SK-N-MC (cell line): ENCODE measurements at regions not wholly inside any gene's neighbourhood (a gene's known extent, or its start where the extent isn't known, plus 50 kb on each side); places are given as distances from the start of the nearest gene placed in this dataset.
"Not testable (repeated sequence)": the region's sequence is repeated elsewhere in the genome, so short reads cannot be mapped to it uniquely, and the experiment has no call there.

Experiments
- DNase-seq: peaks from one replicate; pipeline ENCODE4 v3.0.0-alpha.2; 2011; ENCODE audit warnings: low read depth, low spot score
- H3K27ac ChIP-seq: fragments of 200-600 bp; sonication (generic); 2 replicates; pipeline ENCODE4 v1.5.1; 2016; ENCODE audit warnings: mixed run types
- H3K36me3 ChIP-seq: fragments of 200-600 bp; sonication (generic); 2 replicates; pipeline ENCODE4 v1.6.1; 2017; ENCODE audit warnings: antibody characterized with exemption, low read length, mixed read lengths; ENCODE audit not compliant: insufficient read depth
- H3K4me3 ChIP-seq: fragments of 200-600 bp; sonication (generic); 2 replicates; pipeline ENCODE4 v1.5.1; 2016
- H3K9ac ChIP-seq: fragments of 200-600 bp; sonication (generic); 2 replicates; pipeline ENCODE4 v1.8.0; 2017; ENCODE audit warnings: mixed run types, mixed read lengths; ENCODE audit not compliant: insufficient read length
- H3K9me3 ChIP-seq: fragments of 200-600 bp; sonication (generic); 2 replicates; pipeline ENCODE4 v1.6.1; 2017; ENCODE audit warnings: low read depth, mild to moderate bottlenecking, antibody characterized with exemption, low read length, moderate library complexity, mixed read lengths
- EZH2 ChIP-seq: fragments of 200-600 bp; sonication (generic); IDR thresholded peaks from one replicate; pipeline ENCODE4 v1.6.1; 2017; ENCODE audit warnings: antibody characterized with exemption
- FOXP2 ChIP-seq: optimal IDR thresholded peaks from 2 replicates; pipeline ENCODE3; 2011; ENCODE audit warnings: mild to moderate bottlenecking, moderate library complexity; ENCODE audit not compliant: insufficient read depth; ENCODE audit errors: extremely low read length, control extremely low read depth
- POLR2AphosphoS5 ChIP-seq: IDR thresholded peaks from 2 replicates; pipeline ENCODE4 v1.6.1; 2012; ENCODE audit warnings: mild to moderate bottlenecking, low read depth, low read length, borderline replicate concordance

DNA sequence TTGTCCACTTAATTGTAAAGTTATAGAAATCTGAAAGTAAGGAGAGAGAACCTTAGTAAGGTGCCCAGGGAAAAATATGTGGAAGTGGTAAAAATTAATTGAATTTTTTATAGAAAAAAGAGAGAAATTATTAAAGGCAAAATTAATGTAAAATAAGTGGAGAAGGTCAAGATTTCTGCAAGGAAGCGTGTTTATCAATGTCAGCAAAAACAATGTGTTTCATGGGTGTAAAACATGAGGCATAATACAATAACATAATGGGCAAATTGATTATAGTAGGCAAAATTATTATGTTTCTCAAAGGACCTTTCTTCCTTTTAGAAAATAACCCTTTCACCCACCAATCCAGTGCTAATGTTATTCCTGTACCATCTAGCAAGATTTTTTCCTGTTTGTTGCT lies 1520.1 kb downstream of the REEP3 start:
- Histone ChIP-seq H3K9me3 (no peaks in the 10 kb centered on the region), H3K4me3 (no peak overlapping the region), H3K9ac (no peak overlapping the region), H3K27ac (no peak overlapping the region), H3K36me3 (no peaks in the 10 kb centered on the region)
- no peak for DNase-seq
- TF ChIP-seq FOXP2: no peak
- no peak for TF ChIP-seq POLR2AphosphoS5
- no peak for TF ChIP-seq EZH2

DNA sequence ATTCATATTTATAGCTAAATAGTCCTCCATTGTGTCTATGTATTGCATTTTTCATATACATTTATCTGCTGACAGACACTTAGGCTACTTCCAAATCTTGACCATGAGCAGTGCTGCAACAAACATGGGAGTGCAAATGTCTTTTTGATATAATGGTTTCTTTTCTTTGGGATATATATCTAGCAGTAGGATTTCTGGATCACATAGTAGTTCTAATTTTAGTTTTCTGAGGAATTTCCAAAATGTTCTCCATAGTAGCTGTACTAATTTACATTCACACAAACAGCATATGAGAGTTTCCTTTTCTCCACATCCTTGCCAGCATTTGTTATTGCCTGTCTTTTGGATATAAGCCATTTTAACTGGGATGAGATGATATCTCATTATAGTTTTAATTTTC lies 1521.3 kb downstream of the REEP3 start:
- Histone ChIP-seq H3K4me3 (no peak overlapping the region), H3K27ac (no peak overlapping the region), H3K9me3 (no peaks in the 10 kb centered on the region), H3K36me3 (no peaks in the 10 kb centered on the region), H3K9ac (no peak overlapping the region)
- TF ChIP-seq POLR2AphosphoS5 (no peak), EZH2 (no peak), FOXP2 (no peak)
- DNase-seq: no peak

DNA sequence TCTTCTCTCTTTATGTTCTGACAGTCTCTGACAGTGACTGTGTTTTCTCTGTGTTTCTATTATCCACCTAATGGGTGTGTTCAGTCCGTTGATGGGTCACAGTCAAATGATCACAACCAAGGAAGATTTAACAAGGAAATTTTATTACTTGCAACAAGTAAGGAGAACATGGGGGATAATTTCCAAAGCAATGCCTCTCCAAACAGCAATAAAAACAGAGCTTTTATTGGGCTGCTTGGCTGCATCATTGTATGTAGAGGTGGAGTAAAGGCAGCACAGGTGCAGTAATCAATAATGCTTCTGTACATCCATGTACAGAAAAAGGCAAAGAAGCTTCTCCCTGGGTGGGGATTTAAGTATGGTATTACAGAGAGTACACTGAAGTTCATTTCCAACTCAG lies 1525.6 kb downstream of the REEP3 start:
- Histone ChIP-seq H3K27ac (no peak overlapping the region), H3K9ac (no peak overlapping the region), H3K4me3 (no peak overlapping the region), H3K36me3 (no peaks in the 10 kb centered on the region), H3K9me3 (no peaks in the 10 kb centered on the region)
- TF ChIP-seq POLR2AphosphoS5: no peak
- no peak for TF ChIP-seq FOXP2
- no peak for TF ChIP-seq EZH2
- DNase-seq: no peak

DNA sequence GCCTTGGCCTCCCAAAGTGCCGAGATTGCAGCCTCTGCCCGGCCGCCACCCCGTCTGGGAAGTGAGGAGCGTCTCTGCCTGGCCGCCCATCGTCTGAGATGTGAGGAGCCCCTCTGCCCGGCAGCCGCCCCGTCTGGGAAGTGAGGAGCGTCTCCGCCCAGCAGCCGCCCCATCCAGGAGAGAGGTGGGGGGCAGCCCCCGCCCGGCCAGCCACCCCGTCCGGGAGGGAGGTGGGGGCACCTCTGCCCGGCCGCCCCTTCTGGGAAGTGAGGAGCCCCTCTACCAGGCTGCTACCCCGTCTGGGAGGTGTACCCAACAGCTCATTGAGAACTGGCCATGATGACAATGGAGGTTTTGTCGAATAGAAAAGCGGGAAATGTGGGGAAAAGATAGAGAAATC lies 1530.9 kb downstream of the REEP3 start:
- not testable (repeated sequence) for H3K9ac ChIP-seq, H3K9me3 ChIP-seq, DNase-seq, H3K36me3 ChIP-seq, H3K27ac ChIP-seq, H3K4me3 ChIP-seq

DNA sequence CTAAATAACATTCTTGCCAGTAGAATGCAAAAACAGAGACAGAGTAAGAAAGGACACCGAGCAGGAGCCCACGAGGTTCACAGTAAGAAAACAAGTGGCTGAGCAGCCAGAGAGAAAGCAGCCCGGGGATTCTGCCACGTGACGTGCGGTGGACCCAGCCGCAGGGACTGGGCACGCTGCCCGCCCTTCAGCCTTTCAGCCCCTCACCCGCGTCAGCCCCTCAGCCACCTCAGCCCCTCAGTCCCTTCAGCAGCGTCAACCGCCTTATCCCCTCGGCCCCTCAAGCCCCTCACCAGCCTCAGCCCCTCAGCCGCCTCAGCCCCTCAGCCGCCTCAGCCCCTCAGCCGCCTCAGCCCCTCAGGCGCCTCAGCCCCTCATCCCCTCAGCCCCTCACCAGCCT lies 1532.2 kb downstream of the REEP3 start:
- H3K4me3 ChIP-seq, DNase-seq, H3K9me3 ChIP-seq, H3K27ac ChIP-seq, H3K36me3 ChIP-seq, H3K9ac ChIP-seq: not testable (repeated sequence)

DNA sequence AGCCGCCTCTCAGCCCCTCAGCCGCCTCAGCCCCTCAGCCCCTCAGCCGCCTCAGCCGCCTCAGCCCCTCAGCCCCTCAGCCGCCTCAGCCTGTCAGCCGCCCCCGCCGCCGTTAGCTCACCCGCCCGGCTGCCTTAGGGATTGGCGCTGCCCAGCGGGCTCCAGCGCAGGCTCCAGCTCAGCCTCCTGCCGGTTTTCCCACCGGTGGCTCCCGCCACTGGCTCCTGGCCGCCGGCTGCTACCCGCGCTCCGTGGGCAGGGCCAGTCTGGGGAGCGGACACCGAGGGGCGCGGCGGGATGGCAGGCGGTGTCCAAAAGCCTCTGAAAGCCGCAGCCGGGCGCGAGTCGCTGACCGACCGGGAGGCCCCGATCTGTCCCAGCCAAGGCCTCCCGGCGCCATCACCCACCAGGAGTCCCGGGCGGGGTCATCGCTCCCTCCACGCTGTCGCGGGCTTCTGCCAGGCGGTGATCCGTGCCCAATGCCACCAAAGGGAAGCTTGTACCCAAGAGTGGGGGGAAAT lies 1532.7 kb downstream of the REEP3 start:
- not testable (repeated sequence) for DNase-seq, H3K27ac ChIP-seq

DNA sequence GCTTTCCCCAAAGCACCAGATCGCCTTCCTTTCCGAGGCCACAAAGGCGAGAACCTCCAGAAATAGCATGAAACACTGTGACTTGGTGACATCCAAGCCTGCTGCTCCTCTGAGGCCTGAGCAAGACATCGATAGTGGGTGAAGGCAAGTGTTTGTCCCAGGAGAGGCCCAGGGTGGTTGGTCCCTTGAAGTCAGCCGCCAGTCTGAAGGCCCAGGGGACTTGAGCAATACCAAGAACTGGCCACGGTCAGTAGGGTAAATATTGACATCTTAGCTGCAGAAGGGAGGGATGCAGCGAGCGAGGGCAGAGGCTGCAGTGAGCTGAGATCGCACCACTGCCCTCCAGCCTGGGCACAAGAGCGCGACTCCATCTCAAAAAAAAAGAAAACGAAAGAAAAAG lies 1533.5 kb downstream of the REEP3 start:
- not testable (repeated sequence) for H3K27ac ChIP-seq, DNase-seq, H3K36me3 ChIP-seq, H3K4me3 ChIP-seq, H3K9me3 ChIP-seq, H3K9ac ChIP-seq

More for the DNA sequence above, 1532.7 kb downstream of the REEP3 start:
- H3K4me3 ChIP-seq, H3K36me3 ChIP-seq, H3K9ac ChIP-seq, H3K9me3 ChIP-seq: not testable (repeated sequence)

DNA sequence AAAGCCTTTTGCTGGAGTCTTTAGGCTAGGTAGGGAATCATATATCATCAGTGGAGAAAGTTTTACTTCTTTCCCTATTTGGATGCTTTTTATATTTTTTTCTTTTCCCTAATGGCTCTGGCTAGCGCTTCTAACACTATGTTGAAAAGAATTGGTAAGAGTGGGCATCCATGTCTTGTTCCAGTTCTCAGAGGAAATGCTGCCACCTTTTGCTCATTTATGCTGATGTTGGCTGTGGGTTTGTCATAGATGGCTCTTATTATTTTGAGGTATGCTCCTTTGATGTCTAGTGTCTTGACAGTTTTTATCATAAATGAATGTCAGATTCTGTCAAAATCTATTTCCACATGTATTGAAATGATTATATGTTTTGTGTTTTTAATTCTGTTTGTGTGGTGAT lies 1544.1 kb downstream of the REEP3 start:
- H3K9ac ChIP-seq: no peak overlapping the region
- no peak for TF ChIP-seq FOXP2
- TF ChIP-seq POLR2AphosphoS5: no peak
- no peak for TF ChIP-seq EZH2
- DNase-seq: no peak
- H3K27ac ChIP-seq: no peak overlapping the region
- H3K4me3 ChIP-seq: no peak overlapping the region
- H3K9me3 ChIP-seq: no peaks in the 10 kb centered on the region
- H3K36me3 ChIP-seq: no peaks in the 10 kb centered on the region

DNA sequence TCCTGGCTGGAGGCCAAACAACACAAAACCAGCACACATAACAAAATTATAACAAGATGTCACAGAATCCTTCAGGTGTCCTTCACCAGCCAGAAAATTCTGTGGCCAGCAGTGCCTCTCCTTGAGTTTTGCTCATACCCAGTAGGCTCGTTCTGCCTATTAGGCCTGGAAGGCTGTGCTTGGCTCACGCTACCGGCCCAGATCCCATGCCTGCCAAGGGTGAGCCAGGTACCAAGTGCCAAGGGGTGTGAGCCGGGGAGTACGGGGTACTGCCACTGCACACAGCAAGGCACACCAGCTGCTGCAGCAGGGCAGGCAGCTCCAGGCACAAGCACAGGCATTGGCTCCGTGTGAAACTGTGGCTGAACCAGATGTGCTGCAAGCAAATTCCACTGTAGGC lies 1562.0 kb downstream of the REEP3 start:
- Histone ChIP-seq H3K4me3 (no peak overlapping the region), H3K9me3 (no peaks in the 10 kb centered on the region), H3K27ac (no peak overlapping the region), H3K36me3 (no peaks in the 10 kb centered on the region), H3K9ac (no peak overlapping the region)
- no peak for DNase-seq
- TF ChIP-seq FOXP2 (no peak), POLR2AphosphoS5 (no peak), EZH2 (no peak)

DNA sequence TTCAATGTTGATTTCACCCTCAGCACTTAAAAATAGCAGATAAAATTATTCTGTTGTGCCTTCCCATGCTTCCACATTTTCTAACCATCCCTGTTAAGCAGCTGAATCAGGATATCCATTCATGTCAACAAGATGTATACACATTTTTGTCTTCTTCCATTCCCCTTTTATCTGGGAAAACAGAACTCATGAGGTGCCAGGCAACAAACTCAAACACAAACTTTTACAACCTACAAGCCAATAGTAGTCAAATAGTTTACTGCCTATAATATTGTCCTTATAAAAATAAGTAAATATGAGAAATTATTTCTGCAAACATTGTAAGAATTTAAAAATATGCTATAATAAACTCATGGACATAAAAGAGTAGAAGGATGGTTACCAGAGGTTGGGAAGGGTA lies 1569.8 kb downstream of the REEP3 start:
- Histone ChIP-seq H3K4me3 (no peak overlapping the region), H3K27ac (no peak overlapping the region)

More for the DNA sequence above, 1569.8 kb downstream of the REEP3 start:
- Histone ChIP-seq H3K9me3 (no peaks in the 10 kb centered on the region), H3K9ac (no peak overlapping the region), H3K36me3 (no peaks in the 10 kb centered on the region)
- no peak for DNase-seq
- TF ChIP-seq POLR2AphosphoS5 (no peak), FOXP2 (no peak), EZH2 (no peak)
